HepG2 (cell line): ENCODE measurements at regions not wholly inside any gene's neighbourhood (a gene's known extent, or its start where the extent isn't known, plus 50 kb on each side); places are given as distances from the start of the nearest gene placed in this dataset.

ENCODE experiments used
- CEBPG ChIP-seq: IDR thresholded peaks from 2 replicates; pipeline ENCODE4 v1.6.1; 2016
- CHCHD3 ChIP-seq: sonication (generic); formaldehyde crosslinking; IDR thresholded peaks from 2 replicates; pipeline ENCODE4 v1.8.0; 2022; ENCODE audit warnings: mild to moderate bottlenecking, missing genetic modification reagents, moderate library complexity
- EEA1 ChIP-seq: sonication (generic); formaldehyde crosslinking; IDR thresholded peaks from 2 replicates; pipeline ENCODE4 v1.5.1; 2020; ENCODE audit warnings: mild to moderate bottlenecking, missing genetic modification reagents, borderline replicate concordance
- FOXA1 ChIP-seq, 2 experiments: fragments of 450-650 bp in 1 of 2; sonication (generic) in 1 of 2; formaldehyde crosslinking in 1 of 2; IDR thresholded peaks; 2 replicates each; pipeline versions ENCODE4 v1.4.0 to v1.6.1; 2016 to 2020; ENCODE audit warnings: missing genetic modification reagents in 1 of 2
- GATAD1 ChIP-seq: IDR thresholded peaks from 2 replicates; pipeline ENCODE4 v1.6.1; 2016; ENCODE audit warnings: missing genetic modification reagents, missing compliant biosample characterization
- KLF12 ChIP-seq: sonication (generic); formaldehyde crosslinking; IDR thresholded peaks from 2 replicates; pipeline ENCODE4 v1.4.0; 2020; ENCODE audit warnings: missing genetic modification reagents, borderline replicate concordance
- MATR3 ChIP-seq: sonication (generic); formaldehyde crosslinking; IDR thresholded peaks from 2 replicates; pipeline ENCODE4 v1.4.0; 2020; ENCODE audit warnings: missing genetic modification reagents
- MIER2 ChIP-seq: IDR thresholded peaks from 2 replicates; pipeline ENCODE4 v1.6.1; 2016; ENCODE audit warnings: missing biosample characterization, missing genetic modification reagents
- MYPOP ChIP-seq: sonication (generic); formaldehyde crosslinking; IDR thresholded peaks from 2 replicates; pipeline ENCODE4 v1.8.1; 2023; ENCODE audit warnings: mild to moderate bottlenecking, moderate library complexity, missing genetic modification reagents
- NFYB ChIP-seq: sonication (generic); formaldehyde crosslinking; IDR thresholded peaks from 2 replicates; pipeline ENCODE4 v1.4.0; 2020; ENCODE audit warnings: missing genetic modification reagents
- SIX1 ChIP-seq: sonication (generic); formaldehyde crosslinking; IDR thresholded peaks from 2 replicates; pipeline ENCODE4 v1.4.0; 2020; ENCODE audit warnings: missing genetic modification reagents, borderline replicate concordance
- ZNF224 ChIP-seq: sonication (generic); formaldehyde crosslinking; IDR thresholded peaks from 2 replicates; pipeline ENCODE4 v1.5.0; 2020; ENCODE audit warnings: mild to moderate bottlenecking, missing genetic modification reagents
- ZNF230 ChIP-seq: sonication (generic); formaldehyde crosslinking; IDR thresholded peaks from 2 replicates; pipeline ENCODE4 v1.4.0; 2020; ENCODE audit warnings: mild to moderate bottlenecking, missing genetic modification reagents
- ZNF232 ChIP-seq: sonication (generic); formaldehyde crosslinking; IDR thresholded peaks from 2 replicates; pipeline ENCODE4 v1.4.0; 2020; ENCODE audit warnings: missing genetic modification reagents, borderline replicate concordance
- ZNF317 ChIP-seq: sonication (generic); formaldehyde crosslinking; IDR thresholded peaks from 2 replicates; pipeline ENCODE4 v1.5.0; 2020; ENCODE audit warnings: mild to moderate bottlenecking, missing genetic modification reagents
- ZNF318 ChIP-seq: sonication (generic); formaldehyde crosslinking; IDR thresholded peaks from 2 replicates; pipeline ENCODE4 v1.4.0; 2020; ENCODE audit warnings: mild to moderate bottlenecking, missing genetic modification reagents
- ZNF629 ChIP-seq: sonication (generic); formaldehyde crosslinking; conservative IDR thresholded peaks from 2 replicates; pipeline ENCODE4 v1.5.0; 2020; ENCODE audit warnings: missing genetic modification reagents
- ZSCAN21 ChIP-seq: sonication (generic); formaldehyde crosslinking; IDR thresholded peaks from 2 replicates; pipeline ENCODE4 v1.8.0; 2022; ENCODE audit warnings: mild to moderate bottlenecking, missing genetic modification reagents, moderate library complexity, borderline replicate concordance
- TF ChIP-seq, protein P1 (sequence below): sonication (generic); formaldehyde crosslinking; IDR thresholded peaks from 2 replicates; pipeline ENCODE4 v1.4.0; 2020; ENCODE audit warnings: missing genetic modification reagents; ENCODE audit errors: not compliant biosample characterization
- TF ChIP-seq, protein P2 (sequence below): sonication (generic); formaldehyde crosslinking; IDR thresholded peaks from 2 replicates; pipeline ENCODE4 v1.4.0; 2020; ENCODE audit warnings: mild to moderate bottlenecking, missing genetic modification reagents

DNA sequence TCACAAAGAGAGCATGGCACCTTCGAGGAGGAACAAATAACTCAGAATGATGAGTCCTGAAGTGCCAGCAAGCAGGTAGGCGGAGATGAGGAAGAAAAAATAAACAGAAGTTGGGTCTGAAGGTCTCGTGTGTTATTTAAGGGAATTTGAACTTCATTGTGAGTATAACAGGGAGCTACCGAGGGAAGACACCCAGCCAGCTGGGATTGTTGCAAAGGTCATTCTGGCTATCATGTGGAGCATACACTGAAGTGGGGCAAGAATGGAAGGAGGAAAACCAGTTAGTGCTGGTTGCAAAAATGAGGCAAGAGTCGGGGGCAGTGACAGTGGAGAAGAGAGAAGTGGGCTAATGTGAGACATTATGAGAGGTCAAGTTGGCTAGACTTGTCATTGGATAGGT is 53.6 kb upstream of the RAP1A start (continued):
- TF ChIP-seq MATR3 (CRISPR knock-in tag) (no peak), SIX1 (CRISPR knock-in tag) (no peak), ZNF224 (CRISPR knock-in tag) (no peak), ZNF318 (no peak), MIER2 (no peak), NFYB (no peak), ZNF317 (CRISPR knock-in tag) (0 out of 2 replicates have a peak, but pooled peaks have one; percentile 39), CEBPG (CRISPR knock-in tag) (0 out of 2 replicates have a peak, but pooled peaks have one; percentile 11), ZSCAN21 (CRISPR knock-in tag) (no peak), GATAD1 (no peak), KLF12 (CRISPR knock-in tag) (no peak), ZNF629 (CRISPR knock-in tag) (no peak), ZNF230 (CRISPR knock-in tag) (no peak), ZNF232 (CRISPR knock-in tag) (no peak), CHCHD3 (CRISPR knock-in tag) (no peak), EEA1 (CRISPR knock-in tag) (no peak), FOXA1 (IDR thresholded peaks at IDR 0.05) (no peak), FOXA1 (CRISPR knock-in tag; IDR thresholded peaks at IDR 0.05) (no peak), MYPOP (no peak)
- TF ChIP-seq, protein P1, sequence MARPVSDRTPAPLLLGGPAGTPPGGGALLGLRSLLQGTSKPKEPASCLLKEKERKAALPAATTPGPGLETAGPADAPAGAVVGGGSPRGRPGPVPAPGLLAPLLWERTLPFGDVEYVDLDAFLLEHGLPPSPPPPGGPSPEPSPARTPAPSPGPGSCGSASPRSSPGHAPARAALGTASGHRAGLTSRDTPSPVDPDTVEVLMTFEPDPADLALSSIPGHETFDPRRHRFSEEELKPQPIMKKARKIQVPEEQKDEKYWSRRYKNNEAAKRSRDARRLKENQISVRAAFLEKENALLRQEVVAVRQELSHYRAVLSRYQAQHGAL (CRISPR knock-in tag) = no peak
- TF ChIP-seq, protein P2, sequence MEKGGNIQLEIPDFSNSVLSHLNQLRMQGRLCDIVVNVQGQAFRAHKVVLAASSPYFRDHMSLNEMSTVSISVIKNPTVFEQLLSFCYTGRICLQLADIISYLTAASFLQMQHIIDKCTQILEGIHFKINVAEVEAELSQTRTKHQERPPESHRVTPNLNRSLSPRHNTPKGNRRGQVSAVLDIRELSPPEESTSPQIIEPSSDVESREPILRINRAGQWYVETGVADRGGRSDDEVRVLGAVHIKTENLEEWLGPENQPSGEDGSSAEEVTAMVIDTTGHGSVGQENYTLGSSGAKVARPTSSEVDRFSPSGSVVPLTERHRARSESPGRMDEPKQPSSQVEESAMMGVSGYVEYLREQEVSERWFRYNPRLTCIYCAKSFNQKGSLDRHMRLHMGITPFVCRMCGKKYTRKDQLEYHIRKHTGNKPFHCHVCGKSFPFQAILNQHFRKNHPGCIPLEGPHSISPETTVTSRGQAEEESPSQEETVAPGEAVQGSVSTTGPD = no peak
